Breast epithelium (tissue), 4 donors: ENCODE measurements at regions not wholly inside any gene's neighbourhood (a gene's known extent, or its start where the extent isn't known, plus 50 kb on each side); places are given as distances from the start of the nearest gene placed in this dataset.

Source experiments
- DNase-seq, 2 donors: peaks; one replicate each; pipeline ENCODE4 v3.0.0-alpha.2; 2019; ENCODE audit warnings: low spot score in 2 of 2
- H3K27ac ChIP-seq, 2 donors: fragments of 200-600 bp; sonication (generic) in 1 of 2; one replicate each; pipeline ENCODE4 v1.5.1; 2016 to 2019; ENCODE audit warnings: mild to moderate bottlenecking in 1 of 2
- H3K27me3 ChIP-seq, 2 donors: fragments of 200-600 bp; sonication (generic) in 1 of 2; one replicate each; pipeline versions ENCODE4 v1.5.1 to v1.6.0; 2017 to 2019; ENCODE audit warnings: control low read depth in 1 of 2, mild to moderate bottlenecking in 1 of 2
- H3K36me3 ChIP-seq: fragments of 200-600 bp; one replicate; pipeline ENCODE4 v1.5.1; 2019
- H3K4me1 ChIP-seq, 2 donors: fragments of 200-600 bp; sonication (generic); one replicate each; pipeline ENCODE4 v1.5.1; 2016 to 2019; ENCODE audit warnings: control low read depth in 1 of 2
- H3K4me3 ChIP-seq, 3 donors: fragments of 200-600 bp; sonication (generic); 1 replicate in 2 of 3; 2 replicates in 1 of 3; pipeline ENCODE4 v1.5.1; 2016 to 2019; ENCODE audit warnings: mild to moderate bottlenecking in 3 of 3, moderate library complexity in 2 of 3
- H3K9me3 ChIP-seq, 2 donors: fragments of 200-600 bp; sonication (generic) in 1 of 2; one replicate each; pipeline ENCODE4 v1.5.1; 2016 to 2019; ENCODE audit warnings: control low read depth in 1 of 2
- CTCF ChIP-seq, 3 donors: fragments of 450-650 bp; IDR thresholded peaks; one replicate each; pipeline ENCODE4 v1.5.1; 2016 to 2017; ENCODE audit warnings: antibody characterized with exemption in 3 of 3, mild to moderate bottlenecking in 3 of 3, moderate library complexity in 3 of 3
- POLR2A ChIP-seq: fragments of 450-650 bp; IDR thresholded peaks from one replicate; pipeline ENCODE4 v1.6.1; 2016; ENCODE audit warnings: antibody characterized with exemption, mild to moderate bottlenecking, moderate library complexity
- POLR2AphosphoS5 ChIP-seq, 3 donors: sonication (generic); formaldehyde crosslinking; IDR thresholded peaks; one replicate each; pipeline ENCODE4 v1.6.1; 2017; ENCODE audit warnings: antibody characterized with exemption in 3 of 3
- intact Hi-C: fragments of 100-400 bp; cut with DNase I; formaldehyde crosslinking; loops from one replicate; pipeline ENCODE4 v1.15.1; 2023; ENCODE audit warnings: low total_unique reads

GRCh38 chr4:54359919-54360650 is 131.0 kb downstream of the PDGFRA start:
- intact Hi-C loops: no loop called here
- H3K4me3 ChIP-seq: no peak overlapping the region
- no peaks in the 10 kb centered on the region for H3K36me3 ChIP-seq
- no peak for DNase-seq
- TF ChIP-seq CTCF (IDR thresholded peaks at IDR 0.05) (no peak), POLR2AphosphoS5 (IDR thresholded peaks at IDR 0.05) (no peak), POLR2A (no peak)
- H3K27me3 ChIP-seq: no peaks in the 10 kb centered on the region
- no peak overlapping the region for H3K27ac ChIP-seq
- H3K9me3 ChIP-seq: no peaks in the 10 kb centered on the region
- no peaks in the 10 kb centered on the region for H3K4me1 ChIP-seq

GRCh38 chr4:54363037-54363436 is 133.9 kb downstream of the PDGFRA start:
- H3K4me1 ChIP-seq: no peaks in the 10 kb centered on the region
- intact Hi-C loops: no loop called here
- H3K27me3 ChIP-seq: no peaks in the 10 kb centered on the region
- H3K4me3 ChIP-seq: no peak overlapping the region
- H3K36me3 ChIP-seq: no peaks in the 10 kb centered on the region
- no peak for DNase-seq
- no peak overlapping the region for H3K27ac ChIP-seq
- no peaks in the 10 kb centered on the region for H3K9me3 ChIP-seq
- TF ChIP-seq CTCF (IDR thresholded peaks at IDR 0.05) (no peak), POLR2AphosphoS5 (IDR thresholded peaks at IDR 0.05) (no peak), POLR2A (no peak)

GRCh38 chr4:54365691-54366090 is 136.6 kb downstream of the PDGFRA start:
- intact Hi-C loops: no loop called here
- TF ChIP-seq POLR2AphosphoS5 (IDR thresholded peaks at IDR 0.05) (no peak), CTCF (IDR thresholded peaks at IDR 0.05) (no peak), POLR2A (no peak)

GRCh38 chr4:54367059-54367458 is 138.0 kb downstream of the PDGFRA start:
- Histone ChIP-seq H3K27ac (no peak overlapping the region), H3K9me3 (no peaks in the 10 kb centered on the region), H3K4me3 (no peak overlapping the region), H3K4me1 (no peaks in the 10 kb centered on the region), H3K36me3 (no peaks in the 10 kb centered on the region), H3K27me3 (no peaks in the 10 kb centered on the region)
- no peak for DNase-seq
- no peak for TF ChIP-seq CTCF (IDR thresholded peaks at IDR 0.05)
- no peak for TF ChIP-seq POLR2AphosphoS5 (IDR thresholded peaks at IDR 0.05)
- no peak for TF ChIP-seq POLR2A
- intact Hi-C loops: no loop called here

More at GRCh38 chr4:54365691-54366090, 136.6 kb downstream of the PDGFRA start:
- no peak for DNase-seq
- H3K4me1 ChIP-seq: no peaks in the 10 kb centered on the region
- no peaks in the 10 kb centered on the region for H3K27me3 ChIP-seq
- H3K9me3 ChIP-seq: no peaks in the 10 kb centered on the region
- H3K36me3 ChIP-seq: no peaks in the 10 kb centered on the region
- no peak overlapping the region for H3K4me3 ChIP-seq
- no peak overlapping the region for H3K27ac ChIP-seq

DNA sequence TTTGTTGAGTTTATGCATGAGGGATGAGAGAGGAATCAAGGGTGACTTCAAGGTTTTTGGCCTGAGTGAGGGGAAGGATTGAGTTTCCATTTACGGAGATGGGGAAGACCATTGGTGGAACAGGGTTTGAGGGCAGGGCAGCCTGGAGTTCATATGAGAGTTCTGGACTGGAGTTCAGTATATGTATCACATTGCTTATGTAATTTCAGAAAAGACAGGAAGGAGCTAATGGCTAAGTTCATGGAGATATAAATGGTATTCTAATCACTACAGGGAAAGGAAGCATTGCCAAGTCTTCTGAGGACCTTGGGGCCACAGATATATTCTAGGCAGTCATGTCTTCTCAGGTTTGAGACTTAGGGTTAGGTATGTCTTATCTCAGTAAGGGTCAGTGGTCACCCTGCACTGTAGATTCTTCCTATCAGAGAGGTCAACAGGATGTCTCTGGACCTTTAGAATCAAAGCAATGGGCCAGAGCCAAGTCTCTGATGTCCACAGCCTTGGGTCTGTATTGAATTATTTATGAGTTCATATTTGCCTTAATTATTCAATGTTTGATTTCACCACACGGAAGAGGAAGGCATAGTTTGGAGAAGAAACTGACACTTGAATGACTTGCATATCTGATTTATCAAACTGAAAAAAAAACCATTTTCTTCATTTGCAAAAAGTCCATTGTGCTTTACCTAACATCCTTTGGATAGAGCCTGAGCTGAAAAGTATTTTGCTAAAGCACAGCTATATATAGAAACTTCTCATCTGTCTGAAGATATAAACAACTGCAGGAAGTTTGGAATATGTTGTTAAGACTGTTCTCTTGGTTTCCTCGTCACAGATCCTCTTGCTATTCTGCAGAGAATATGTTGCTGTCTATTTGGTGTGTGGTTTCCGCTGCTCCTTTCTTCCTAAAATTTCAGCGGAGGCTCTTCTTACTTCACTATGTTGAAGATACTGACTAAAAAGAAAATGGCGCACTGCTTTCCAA is 139.5 kb downstream of the PDGFRA start:
- Histone ChIP-seq H3K36me3 (no peaks in the 10 kb centered on the region), H3K27ac (no peak overlapping the region), H3K27me3 (no peaks in the 10 kb centered on the region), H3K4me1 (no peaks in the 10 kb centered on the region), H3K9me3 (no peaks in the 10 kb centered on the region), H3K4me3 (no peak overlapping the region)
- intact Hi-C loops: no loop called here
- DNase-seq: no peak
- TF ChIP-seq POLR2A (no peak), POLR2AphosphoS5 (IDR thresholded peaks at IDR 0.05) (no peak), CTCF (IDR thresholded peaks at IDR 0.05) (no peak)
